Activated CD4-positive, alpha-beta T cell treated with anti-CD3 and anti-CD28 coated beads for 48 hours (primary cell): ENCODE measurements at regions not wholly inside any gene's neighbourhood (a gene's known extent, or its start where the extent isn't known, plus 50 kb on each side); places are given as distances from the start of the nearest gene placed in this dataset.
"Not testable (repeated sequence)": the region's sequence is repeated elsewhere in the genome, so short reads cannot be mapped to it uniquely, and the experiment has no call there.

Source experiments
- DNase-seq: peaks from one replicate; pipeline ENCODE4 v3.0.0-alpha.2; 2020

GRCh38 chr4:129903861-129904260, 807.9 kb downstream of the C4orf33 start:
- DNase-seq = no peak

GRCh38 chr4:129905256-129905655, 809.3 kb downstream of the C4orf33 start:
- no peak for DNase-seq

- no peak for DNase-seq
These were observed 812.2 kb downstream of the C4orf33 start for GRCh38 chr4:129908117-129908516.

GRCh38 chr4:129916991-129917390, 821.0 kb downstream of the C4orf33 start:
- no peak for DNase-seq

- no peak for DNase-seq
These were observed 821.7 kb downstream of the C4orf33 start for GRCh38 chr4:129917651-129918050.

- no peak for DNase-seq
These were observed 831.0 kb downstream of the C4orf33 start for GRCh38 chr4:129926936-129927335.

- no peak for DNase-seq
These were observed 833.1 kb downstream of the C4orf33 start for GRCh38 chr4:129929052-129929451.

GRCh38 chr4:129929984-129930383, 834.0 kb downstream of the C4orf33 start:
- DNase-seq = no peak

- no peak for DNase-seq
These were observed 854.3 kb downstream of the C4orf33 start for GRCh38 chr4:129950217-129950616.

- no peak for DNase-seq
These were observed 870.2 kb downstream of the C4orf33 start for GRCh38 chr4:129966175-129966574.

GRCh38 chr4:129968366-129968765, 872.4 kb downstream of the C4orf33 start:
- DNase-seq = no peak

- DNase-seq = no peak
These were observed 872.8 kb downstream of the C4orf33 start for GRCh38 chr4:129968778-129969177.

- DNase-seq = no peak
These were observed 874.8 kb downstream of the C4orf33 start for GRCh38 chr4:129970801-129971200.

- DNase-seq = no peak
These were observed 875.5 kb downstream of the C4orf33 start for GRCh38 chr4:129971419-129971818.

GRCh38 chr4:129972257-129972656, 876.3 kb downstream of the C4orf33 start:
- no peak for DNase-seq

GRCh38 chr4:129974730-129975129, 878.8 kb downstream of the C4orf33 start:
- no peak for DNase-seq

- DNase-seq = no peak
These were observed 882.4 kb downstream of the C4orf33 start for GRCh38 chr4:129978315-129978714.

- DNase-seq = no peak
These were observed 893.0 kb downstream of the C4orf33 start for GRCh38 chr4:129988957-129989356.

- DNase-seq = no peak
These were observed 898.8 kb downstream of the C4orf33 start for GRCh38 chr4:129994715-129995114.

- no peak for DNase-seq
These were observed 902.6 kb downstream of the C4orf33 start for GRCh38 chr4:129998436-129999150.

GRCh38 chr4:129999156-129999555, 903.2 kb downstream of the C4orf33 start:
- no peak for DNase-seq

GRCh38 chr4:130008461-130008860, 912.5 kb downstream of the C4orf33 start:
- no peak for DNase-seq

GRCh38 chr4:130012806-130013205, 916.9 kb downstream of the C4orf33 start:
- DNase-seq = not testable (repeated sequence)

GRCh38 chr4:130021706-130022105, 925.8 kb downstream of the C4orf33 start:
- DNase-seq = no peak

GRCh38 chr4:130023088-130023487, 927.1 kb downstream of the C4orf33 start:
- no peak for DNase-seq
